ENCODE measurements at regions not wholly inside any gene's neighbourhood (a gene's known extent, or its start where the extent isn't known, plus 50 kb on each side); places are given as distances from the start of the nearest gene placed in this dataset.

DNA sequence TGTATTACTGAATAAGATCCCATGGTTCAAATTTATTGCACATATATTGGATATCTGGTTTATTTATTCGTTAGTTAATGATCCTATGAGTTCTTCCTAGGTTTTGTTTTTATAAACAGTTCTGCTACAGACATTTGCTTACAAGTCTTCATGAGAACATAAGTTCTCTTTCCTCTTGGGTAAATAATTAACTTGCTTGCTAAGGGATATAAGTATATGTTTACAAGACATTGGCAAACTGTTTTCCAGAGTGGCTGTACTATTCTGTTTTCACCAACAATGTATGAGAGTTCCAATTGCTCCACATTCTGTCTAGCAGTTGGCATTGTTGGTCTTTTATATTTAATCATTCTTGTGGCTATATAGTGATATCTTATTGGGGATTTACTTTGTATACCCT, 341.8 kb upstream of the GBE1 start:
- no peak overlapping the region for H3K4me3 Mint-ChIP-seq
- no peaks in the 10 kb centered on the region for H3K4me1 Mint-ChIP-seq (ENCODE audit: low read depth)
- H3K27me3 Mint-ChIP-seq (ENCODE audit: insufficient read depth), result no peaks in the 10 kb centered on the region

GRCh38 chr3:82100378-82100777, 338.9 kb upstream of the GBE1 start:
- H3K27ac Mint-ChIP-seq, result no peak overlapping the region
- no peaks in the 10 kb centered on the region for H3K36me3 Mint-ChIP-seq (ENCODE audit: low read depth)
- no peaks in the 10 kb centered on the region for H3K27me3 Mint-ChIP-seq (ENCODE audit: insufficient read depth)
- DNase-seq (ENCODE audit: low spot score), result no peak
- no peaks in the 10 kb centered on the region for H3K9me3 Mint-ChIP-seq
- intact Hi-C loops (cut with micrococcal nuclease), result no loop called here
- no peaks in the 10 kb centered on the region for H3K4me1 Mint-ChIP-seq (ENCODE audit: low read depth)
- no peak overlapping the region for H3K4me3 Mint-ChIP-seq

More for the DNA sequence above, 341.8 kb upstream of the GBE1 start:
- no peaks in the 10 kb centered on the region for H3K36me3 Mint-ChIP-seq (ENCODE audit: low read depth)
- intact Hi-C loops (cut with micrococcal nuclease), result no loop called here
- no peak overlapping the region for H3K27ac Mint-ChIP-seq
- DNase-seq (ENCODE audit: low spot score), result no peak
- H3K9me3 Mint-ChIP-seq, result no peaks in the 10 kb centered on the region

DNA sequence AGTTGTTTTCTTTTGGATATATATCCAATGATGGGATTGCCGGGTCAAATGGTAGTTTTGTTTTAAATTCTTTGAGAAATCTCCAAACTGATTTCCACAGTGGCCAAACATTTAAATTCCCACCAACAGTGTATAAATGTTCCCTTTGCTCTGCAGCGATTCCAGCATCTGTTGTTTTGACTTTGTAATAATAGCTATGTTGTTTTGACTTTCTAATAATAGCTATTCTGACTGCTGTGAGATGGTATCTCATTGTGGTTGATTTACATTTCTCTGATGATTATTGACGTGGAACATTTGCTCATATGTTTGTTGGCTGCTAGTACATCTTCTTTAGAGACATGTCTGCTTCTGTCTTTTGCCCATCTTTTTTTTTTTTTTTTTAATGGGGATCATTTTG, 332.2 kb upstream of the GBE1 start:
- no peak for DNase-seq (ENCODE audit: low spot score)
- Mint-ChIP-seq H3K4me1 (ENCODE audit: low read depth) (no peaks in the 10 kb centered on the region), H3K4me3 (no peak overlapping the region), H3K36me3 (ENCODE audit: low read depth) (no peaks in the 10 kb centered on the region), H3K27me3 (ENCODE audit: insufficient read depth) (no peaks in the 10 kb centered on the region), H3K9me3 (no peaks in the 10 kb centered on the region), H3K27ac (no peak overlapping the region)
- intact Hi-C loops (cut with micrococcal nuclease), result no loop called here

- H3K36me3 Mint-ChIP-seq (ENCODE audit: low read depth), result no peaks in the 10 kb centered on the region
- no peaks in the 10 kb centered on the region for H3K9me3 Mint-ChIP-seq
- no peaks in the 10 kb centered on the region for H3K4me1 Mint-ChIP-seq (ENCODE audit: low read depth)
- H3K27ac Mint-ChIP-seq, result no peak overlapping the region
- DNase-seq (ENCODE audit: low spot score), result no peak
- H3K27me3 Mint-ChIP-seq (ENCODE audit: insufficient read depth), result no peaks in the 10 kb centered on the region
- intact Hi-C loops (cut with micrococcal nuclease), result no loop called here
- no peak overlapping the region for H3K4me3 Mint-ChIP-seq
These were observed 327.3 kb upstream of the GBE1 start for GRCh38 chr3:82088749-82089148.

- intact Hi-C loops (cut with micrococcal nuclease), result no loop called here
- Mint-ChIP-seq H3K4me1 (ENCODE audit: low read depth) (no peaks in the 10 kb centered on the region), H3K27ac (no peak overlapping the region), H3K9me3 (no peaks in the 10 kb centered on the region), H3K27me3 (ENCODE audit: insufficient read depth) (no peaks in the 10 kb centered on the region), H3K4me3 (no peak overlapping the region), H3K36me3 (ENCODE audit: low read depth) (no peaks in the 10 kb centered on the region)
- DNase-seq (ENCODE audit: low spot score), result no peak
These were observed 326.5 kb upstream of the GBE1 start for GRCh38 chr3:82087958-82088357.

- DNase-seq (ENCODE audit: low spot score), result no peak
- intact Hi-C loops (cut with micrococcal nuclease), result no loop called here
- H3K27ac Mint-ChIP-seq, result no peak overlapping the region
- H3K27me3 Mint-ChIP-seq (ENCODE audit: insufficient read depth), result no peaks in the 10 kb centered on the region
- H3K4me3 Mint-ChIP-seq, result no peak overlapping the region
- H3K4me1 Mint-ChIP-seq (ENCODE audit: low read depth), result no peaks in the 10 kb centered on the region
- H3K9me3 Mint-ChIP-seq, result no peaks in the 10 kb centered on the region
- no peaks in the 10 kb centered on the region for H3K36me3 Mint-ChIP-seq (ENCODE audit: low read depth)
These were observed 324.5 kb upstream of the GBE1 start for GRCh38 chr3:82085851-82086475.

DNA sequence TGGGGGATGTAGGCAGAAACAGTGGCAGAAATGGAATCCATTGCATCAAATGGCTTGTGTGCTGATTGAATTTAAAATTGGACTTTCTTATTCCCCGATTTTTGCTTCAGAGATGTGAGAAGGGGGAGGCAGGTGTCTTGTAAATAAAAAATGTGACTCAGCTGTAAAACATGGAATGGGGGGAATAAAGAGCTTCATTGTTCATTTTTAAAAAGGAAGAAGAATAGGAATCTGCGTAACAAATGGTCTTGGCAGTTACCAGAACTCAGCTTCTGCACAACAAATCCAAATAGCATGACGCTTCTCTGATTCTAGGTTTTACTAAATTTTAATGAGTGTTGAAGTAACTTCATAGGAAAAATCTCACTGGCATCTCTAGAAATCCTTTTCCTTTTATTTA, 323.9 kb upstream of the GBE1 start:
- DNase-seq (ENCODE audit: low spot score), result no peak
- no peaks in the 10 kb centered on the region for H3K36me3 Mint-ChIP-seq (ENCODE audit: low read depth)
- H3K4me1 Mint-ChIP-seq (ENCODE audit: low read depth), result no peaks in the 10 kb centered on the region
- H3K4me3 Mint-ChIP-seq, result no peak overlapping the region
- no peaks in the 10 kb centered on the region for H3K27me3 Mint-ChIP-seq (ENCODE audit: insufficient read depth)
- no peak overlapping the region for H3K27ac Mint-ChIP-seq
- intact Hi-C loops (cut with micrococcal nuclease), result no loop called here
- no peaks in the 10 kb centered on the region for H3K9me3 Mint-ChIP-seq

DNA sequence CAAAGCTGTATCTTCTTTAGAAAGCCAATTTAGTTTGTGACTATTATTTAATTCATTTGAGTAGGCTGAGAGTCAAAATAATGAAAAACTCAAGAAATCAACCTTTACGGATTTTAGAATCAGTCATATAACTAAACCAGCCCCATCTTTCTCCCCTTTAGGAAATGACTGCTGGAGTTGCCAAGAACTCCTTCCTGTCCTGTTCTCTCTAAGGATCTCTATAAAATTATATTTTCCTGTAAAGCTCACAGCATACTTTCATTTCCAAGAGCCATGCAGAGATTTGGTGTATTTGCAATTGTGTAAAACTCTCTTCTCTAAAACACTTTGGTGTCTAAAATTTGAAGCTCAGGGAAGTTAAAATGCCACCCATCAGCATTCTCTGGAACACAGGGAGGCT, 323.4 kb upstream of the GBE1 start:
- Mint-ChIP-seq H3K4me3 (no peak overlapping the region), H3K36me3 (ENCODE audit: low read depth) (no peaks in the 10 kb centered on the region), H3K27me3 (ENCODE audit: insufficient read depth) (no peaks in the 10 kb centered on the region), H3K27ac (no peak overlapping the region), H3K9me3 (no peaks in the 10 kb centered on the region), H3K4me1 (ENCODE audit: low read depth) (no peaks in the 10 kb centered on the region)
- intact Hi-C loops (cut with micrococcal nuclease), result no loop called here
- DNase-seq (ENCODE audit: low spot score), result no peak

DNA sequence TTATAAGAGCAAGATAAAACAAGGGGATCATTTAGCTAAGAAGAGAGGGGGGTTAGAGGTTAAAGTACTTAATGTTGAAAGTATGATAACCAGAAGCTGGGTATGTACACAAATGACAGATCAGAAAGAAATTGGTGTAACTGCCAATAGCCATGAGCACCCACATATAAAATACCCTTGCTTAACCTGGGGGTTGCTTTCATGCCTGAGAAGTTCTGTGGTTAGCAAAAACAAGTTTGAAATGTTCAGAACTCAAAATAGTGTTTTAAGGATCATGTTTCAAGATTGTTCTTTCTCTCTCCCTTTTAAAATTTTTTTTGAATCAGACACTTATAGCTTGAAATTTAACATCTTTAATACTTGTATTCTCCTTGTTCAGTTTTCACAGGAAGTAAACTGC, 321.4 kb upstream of the GBE1 start:
- H3K9me3 Mint-ChIP-seq, result no peaks in the 10 kb centered on the region
- no peak overlapping the region for H3K27ac Mint-ChIP-seq
- H3K36me3 Mint-ChIP-seq (ENCODE audit: low read depth), result no peaks in the 10 kb centered on the region
- H3K27me3 Mint-ChIP-seq (ENCODE audit: insufficient read depth), result no peaks in the 10 kb centered on the region
- DNase-seq (ENCODE audit: low spot score), result no peak
- no peaks in the 10 kb centered on the region for H3K4me1 Mint-ChIP-seq (ENCODE audit: low read depth)
- no peak overlapping the region for H3K4me3 Mint-ChIP-seq
- intact Hi-C loops (cut with micrococcal nuclease), result no loop called here

GRCh38 chr3:82081351-82081750, 319.9 kb upstream of the GBE1 start:
- no peaks in the 10 kb centered on the region for H3K36me3 Mint-ChIP-seq (ENCODE audit: low read depth)
- H3K27me3 Mint-ChIP-seq (ENCODE audit: insufficient read depth), result no peaks in the 10 kb centered on the region
- intact Hi-C loops (cut with micrococcal nuclease), result no loop called here
- no peak for DNase-seq (ENCODE audit: low spot score)
- no peak overlapping the region for H3K4me3 Mint-ChIP-seq
- no peaks in the 10 kb centered on the region for H3K9me3 Mint-ChIP-seq
- no peaks in the 10 kb centered on the region for H3K4me1 Mint-ChIP-seq (ENCODE audit: low read depth)
- H3K27ac Mint-ChIP-seq, result no peak overlapping the region

GRCh38 chr3:82080792-82081191, 319.3 kb upstream of the GBE1 start:
- Mint-ChIP-seq H3K27me3 (ENCODE audit: insufficient read depth) (no peaks in the 10 kb centered on the region), H3K27ac (no peak overlapping the region), H3K9me3 (no peaks in the 10 kb centered on the region), H3K4me1 (ENCODE audit: low read depth) (no peaks in the 10 kb centered on the region), H3K36me3 (ENCODE audit: low read depth) (no peaks in the 10 kb centered on the region), H3K4me3 (no peak overlapping the region)
- DNase-seq (ENCODE audit: low spot score), result no peak
- intact Hi-C loops (cut with micrococcal nuclease), result no loop called here

- H3K27ac Mint-ChIP-seq, result no peak overlapping the region
- no peaks in the 10 kb centered on the region for H3K9me3 Mint-ChIP-seq
- no peak for DNase-seq (ENCODE audit: low spot score)
- H3K27me3 Mint-ChIP-seq (ENCODE audit: insufficient read depth), result no peaks in the 10 kb centered on the region
- H3K4me1 Mint-ChIP-seq (ENCODE audit: low read depth), result no peaks in the 10 kb centered on the region
- intact Hi-C loops (cut with micrococcal nuclease), result no loop called here
- no peak overlapping the region for H3K4me3 Mint-ChIP-seq
- H3K36me3 Mint-ChIP-seq (ENCODE audit: low read depth), result no peaks in the 10 kb centered on the region
These were observed 318.8 kb upstream of the GBE1 start for GRCh38 chr3:82080261-82080660.

DNA sequence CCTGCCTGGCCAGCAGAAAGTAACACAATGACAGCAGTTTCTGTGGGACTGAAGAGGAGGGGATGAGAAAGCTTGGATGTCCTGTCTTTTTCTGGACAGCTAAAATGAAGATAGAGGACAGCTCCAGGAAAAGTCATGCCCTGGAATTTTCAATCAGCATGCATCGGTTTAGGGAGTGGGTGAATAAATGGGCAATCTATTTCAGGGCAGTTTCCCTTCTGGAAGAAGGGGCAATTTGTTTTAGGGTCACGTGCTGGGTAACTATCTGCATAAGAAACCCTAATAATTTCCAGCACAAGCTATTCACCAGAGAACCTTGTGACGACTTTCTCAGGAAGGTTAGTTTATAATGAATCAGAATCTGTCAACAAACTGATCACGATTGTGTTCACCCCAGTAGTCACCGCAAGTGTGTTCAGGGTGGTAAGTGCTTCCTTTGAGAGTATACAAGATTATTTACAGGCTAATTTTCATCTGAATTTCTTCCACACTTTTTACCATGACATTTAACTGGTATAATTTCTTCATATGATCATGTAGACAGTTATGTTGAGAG, 318.0 kb upstream of the GBE1 start:
- no peaks in the 10 kb centered on the region for H3K36me3 Mint-ChIP-seq (ENCODE audit: low read depth)
- no peak overlapping the region for H3K27ac Mint-ChIP-seq
- no peak for DNase-seq (ENCODE audit: low spot score)
- intact Hi-C loops (cut with micrococcal nuclease), result no loop called here
- H3K4me1 Mint-ChIP-seq (ENCODE audit: low read depth), result no peaks in the 10 kb centered on the region
- H3K4me3 Mint-ChIP-seq, result no peak overlapping the region
- H3K9me3 Mint-ChIP-seq, result no peaks in the 10 kb centered on the region
- H3K27me3 Mint-ChIP-seq (ENCODE audit: insufficient read depth), result no peaks in the 10 kb centered on the region

- H3K36me3 Mint-ChIP-seq (ENCODE audit: low read depth), result no peaks in the 10 kb centered on the region
- H3K27ac Mint-ChIP-seq, result no peak overlapping the region
- H3K27me3 Mint-ChIP-seq (ENCODE audit: insufficient read depth), result no peaks in the 10 kb centered on the region
- intact Hi-C loops (cut with micrococcal nuclease), result no loop called here
- DNase-seq (ENCODE audit: low spot score), result no peak
- no peaks in the 10 kb centered on the region for H3K4me1 Mint-ChIP-seq (ENCODE audit: low read depth)
- H3K9me3 Mint-ChIP-seq, result no peaks in the 10 kb centered on the region
- H3K4me3 Mint-ChIP-seq, result no peak overlapping the region
These were observed 316.8 kb upstream of the GBE1 start for GRCh38 chr3:82078246-82078645.
